Liver (tissue), 7 donors: ENCODE measurements at regions not wholly inside any gene's neighbourhood (a gene's known extent, or its start where the extent isn't known, plus 50 kb on each side); places are given as distances from the start of the nearest gene placed in this dataset.

Experiments used
- DNase-seq: peaks from one replicate; pipeline ENCODE4 v3.0.0-alpha.2; 2017; ENCODE audit warnings: low spot score
- H3K27ac ChIP-seq, 2 donors: one replicate each; pipeline ENCODE4 v1.7.0; 2013; ENCODE audit warnings: inconsistent platforms in 2 of 2, low read length in 2 of 2, control low read depth in 1 of 2, low read depth in 1 of 2, mild to moderate bottlenecking in 1 of 2
- H3K27me3 ChIP-seq, 4 donors: one replicate each; pipeline versions ENCODE4 v1.6.1 to v1.7.0; 2013; ENCODE audit warnings: low read length in 3 of 4, inconsistent platforms in 1 of 4, mild to moderate bottlenecking in 1 of 4, moderate library complexity in 1 of 4; ENCODE audit not compliant: control insufficient read depth in 4 of 4, insufficient read depth in 4 of 4
- H3K36me3 ChIP-seq, 4 donors: one replicate each; pipeline versions ENCODE4 v1.6.1 to v1.7.0; 2013; ENCODE audit warnings: low read length in 3 of 4, mild to moderate bottlenecking in 3 of 4, low read depth in 1 of 4, moderate library complexity in 1 of 4; ENCODE audit not compliant: control insufficient read depth in 4 of 4, insufficient read depth in 3 of 4
- H3K4me1 ChIP-seq, 4 donors: one replicate each; pipeline versions ENCODE4 v1.6.1 to v1.7.0; 2013; ENCODE audit warnings: low read length in 3 of 4, mild to moderate bottlenecking in 3 of 4, moderate library complexity in 1 of 4; ENCODE audit not compliant: control insufficient read depth in 4 of 4, insufficient read depth in 4 of 4
- H3K4me3 ChIP-seq, 3 donors: one replicate each; pipeline versions ENCODE4 v1.6.1 to v1.7.0; 2013; ENCODE audit warnings: low read length in 3 of 3, control low read depth in 1 of 3, low read depth in 1 of 3, mild to moderate bottlenecking in 1 of 3
- H3K9ac ChIP-seq, 2 donors: one replicate each; pipeline ENCODE4 v1.7.0; 2013; ENCODE audit warnings: low read length in 2 of 2, mild to moderate bottlenecking in 2 of 2, moderate library complexity in 2 of 2, control low read depth in 1 of 2, low read depth in 1 of 2
- H3K9me3 ChIP-seq, 4 donors: one replicate each; pipeline versions ENCODE4 v1.6.1 to v1.7.0; 2013; ENCODE audit warnings: low read length in 3 of 4; ENCODE audit not compliant: control insufficient read depth in 4 of 4
- FOXA1 ChIP-seq: IDR thresholded peaks from 2 replicates; pipeline ENCODE4 v1.6.1; 2016; ENCODE audit warnings: antibody characterized with exemption
- FOXA2 ChIP-seq: IDR thresholded peaks from 2 replicates; pipeline ENCODE4 v1.6.1; 2016; ENCODE audit warnings: antibody characterized with exemption
- GABPA ChIP-seq, 2 donors: IDR thresholded peaks in 1 of 2; conservative IDR thresholded peaks in 1 of 2; 2 replicates each; pipeline ENCODE4 v1.6.1; 2016; ENCODE audit warnings: antibody characterized with exemption in 2 of 2, mild to moderate bottlenecking in 1 of 2, moderate library complexity in 1 of 2
- JUND ChIP-seq, 2 donors: IDR thresholded peaks; 2 replicates each; pipeline ENCODE4 v1.6.1; 2016; ENCODE audit warnings: antibody characterized with exemption in 2 of 2
- NR2F2 ChIP-seq: IDR thresholded peaks from 2 replicates; pipeline ENCODE4 v1.6.1; 2016; ENCODE audit warnings: antibody characterized with exemption
- RAD21 ChIP-seq, 2 donors: IDR thresholded peaks; 2 replicates each; pipeline ENCODE4 v1.6.1; 2016; ENCODE audit warnings: antibody characterized with exemption in 2 of 2, mild to moderate bottlenecking in 2 of 2
- RXRA ChIP-seq, 2 donors: IDR thresholded peaks; 2 replicates each; pipeline ENCODE4 v1.6.1; 2017 to 2018; ENCODE audit warnings: antibody characterized with exemption in 2 of 2, mild to moderate bottlenecking in 1 of 2
- SP1 ChIP-seq: IDR thresholded peaks from 2 replicates; pipeline ENCODE4 v1.6.1; 2018; ENCODE audit warnings: antibody characterized with exemption, mild to moderate bottlenecking
- YY1 ChIP-seq: IDR thresholded peaks from 2 replicates; pipeline ENCODE4 v1.6.1; 2016; ENCODE audit warnings: antibody characterized with exemption, mild to moderate bottlenecking
- WGBS: extraction: QIAGEN DNeasy Blood & Tissue Kit; methylation state at CpG from one replicate; pipeline ENCODE4 v1.1.7; 2013; 5-methylcytosine and 5-hydroxymethylcytosine counted together
- TF ChIP-seq, protein P1 (sequence below): IDR thresholded peaks from 2 replicates; pipeline ENCODE4 v1.6.1; 2016; ENCODE audit warnings: antibody characterized with exemption, mild to moderate bottlenecking
- TF ChIP-seq, protein P2 (sequence below): IDR thresholded peaks from 2 replicates; pipeline ENCODE4 v1.6.1; 2016; ENCODE audit warnings: antibody characterized with exemption
- TF ChIP-seq, protein P3 (sequence below): IDR thresholded peaks from 2 replicates; pipeline ENCODE4 v1.6.1; 2016; ENCODE audit warnings: antibody characterized with exemption
- donor health status: healthy.
- donor health status: healthy.
- donor health status: healthy.
- donor health status: healthy.

DNA sequence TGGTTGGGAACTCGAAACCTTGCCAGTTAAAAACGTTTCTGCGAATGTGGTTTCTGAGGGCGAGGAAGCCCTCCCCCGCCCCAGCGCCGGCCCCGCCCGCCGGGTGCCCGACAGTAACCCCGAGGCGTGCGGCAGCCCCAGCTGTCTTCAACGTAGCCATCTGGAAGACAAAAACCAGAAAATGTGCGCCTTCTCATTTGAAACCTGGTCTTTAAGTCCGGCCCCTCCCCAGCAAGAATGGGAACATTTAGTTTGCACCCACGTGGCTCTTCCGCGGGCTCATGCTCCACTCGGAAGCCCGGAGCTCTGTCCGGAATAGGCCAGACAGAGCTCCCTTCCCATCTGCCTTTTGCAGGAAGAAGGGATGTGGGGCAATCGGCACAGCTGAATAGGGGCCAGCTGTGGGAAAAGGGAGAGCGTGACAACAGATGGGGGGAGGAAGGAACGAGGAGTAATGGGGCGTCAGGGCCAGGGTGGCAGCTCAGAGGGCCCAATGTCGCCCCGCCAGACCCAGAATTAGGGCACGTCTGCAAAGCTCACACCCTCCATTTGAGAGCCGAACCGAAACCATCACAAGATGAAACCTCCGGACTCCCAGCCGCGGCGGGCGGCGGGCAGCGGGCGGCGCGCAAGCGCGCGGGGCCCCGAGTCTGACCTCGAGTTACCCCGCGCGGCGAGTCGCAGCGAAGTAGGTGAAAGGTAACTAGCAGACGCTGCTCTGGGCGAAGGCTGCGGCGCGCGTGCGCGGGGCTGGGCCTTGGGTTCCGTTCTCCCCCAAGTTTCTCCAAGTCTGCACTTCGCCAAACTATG is 63.4 kb upstream of the ABCA1 start:
- TF ChIP-seq FOXA1 (no peak), NR2F2 (no peak), JUND (IDR thresholded peaks at IDR 0.05) (peak in 1 of 2 donors; percentile 9), SP1 (peak; percentile 70), RXRA (IDR thresholded peaks at IDR 0.05) (peak; percentile 78 to 84), RAD21 (IDR thresholded peaks at IDR 0.05) (peak; percentile 28 to 43), GABPA (IDR thresholded peaks at IDR 0.05 in 1 of 2, conservative IDR thresholded peaks at IDR 0.05 in 1 of 2) (peak in 1 of 2 donors; percentile 48), YY1 (peak; percentile 57)
- TF ChIP-seq, protein P1, sequence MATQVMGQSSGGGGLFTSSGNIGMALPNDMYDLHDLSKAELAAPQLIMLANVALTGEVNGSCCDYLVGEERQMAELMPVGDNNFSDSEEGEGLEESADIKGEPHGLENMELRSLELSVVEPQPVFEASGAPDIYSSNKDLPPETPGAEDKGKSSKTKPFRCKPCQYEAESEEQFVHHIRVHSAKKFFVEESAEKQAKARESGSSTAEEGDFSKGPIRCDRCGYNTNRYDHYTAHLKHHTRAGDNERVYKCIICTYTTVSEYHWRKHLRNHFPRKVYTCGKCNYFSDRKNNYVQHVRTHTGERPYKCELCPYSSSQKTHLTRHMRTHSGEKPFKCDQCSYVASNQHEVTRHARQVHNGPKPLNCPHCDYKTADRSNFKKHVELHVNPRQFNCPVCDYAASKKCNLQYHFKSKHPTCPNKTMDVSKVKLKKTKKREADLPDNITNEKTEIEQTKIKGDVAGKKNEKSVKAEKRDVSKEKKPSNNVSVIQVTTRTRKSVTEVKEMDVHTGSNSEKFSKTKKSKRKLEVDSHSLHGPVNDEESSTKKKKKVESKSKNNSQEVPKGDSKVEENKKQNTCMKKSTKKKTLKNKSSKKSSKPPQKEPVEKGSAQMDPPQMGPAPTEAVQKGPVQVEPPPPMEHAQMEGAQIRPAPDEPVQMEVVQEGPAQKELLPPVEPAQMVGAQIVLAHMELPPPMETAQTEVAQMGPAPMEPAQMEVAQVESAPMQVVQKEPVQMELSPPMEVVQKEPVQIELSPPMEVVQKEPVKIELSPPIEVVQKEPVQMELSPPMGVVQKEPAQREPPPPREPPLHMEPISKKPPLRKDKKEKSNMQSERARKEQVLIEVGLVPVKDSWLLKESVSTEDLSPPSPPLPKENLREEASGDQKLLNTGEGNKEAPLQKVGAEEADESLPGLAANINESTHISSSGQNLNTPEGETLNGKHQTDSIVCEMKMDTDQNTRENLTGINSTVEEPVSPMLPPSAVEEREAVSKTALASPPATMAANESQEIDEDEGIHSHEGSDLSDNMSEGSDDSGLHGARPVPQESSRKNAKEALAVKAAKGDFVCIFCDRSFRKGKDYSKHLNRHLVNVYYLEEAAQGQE = peak; percentile 12
- TF ChIP-seq, protein P2, sequence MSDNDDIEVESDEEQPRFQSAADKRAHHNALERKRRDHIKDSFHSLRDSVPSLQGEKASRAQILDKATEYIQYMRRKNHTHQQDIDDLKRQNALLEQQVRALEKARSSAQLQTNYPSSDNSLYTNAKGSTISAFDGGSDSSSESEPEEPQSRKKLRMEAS = peak; percentile 74
- under 1% methylated on average over 63 of the region's 63 CpGs for WGBS
- no peaks in the 10 kb centered on the region for H3K27me3 ChIP-seq
- peak overlapping the region; percentile 97 for H3K27ac ChIP-seq
- H3K9ac ChIP-seq = peak overlapping the region; percentile 80 to 84
- H3K9me3 ChIP-seq = no peaks in the 10 kb centered on the region
- peak overlapping the region; percentile 73 to 93 (median 82) for H3K4me3 ChIP-seq
- peak; percentile 79 for DNase-seq
- H3K36me3 ChIP-seq = no peaks in the 10 kb centered on the region
- H3K4me1 ChIP-seq = peaks cover 2 to 13% (median 8%) of the 10 kb centered on the region in 4 donors

DNA sequence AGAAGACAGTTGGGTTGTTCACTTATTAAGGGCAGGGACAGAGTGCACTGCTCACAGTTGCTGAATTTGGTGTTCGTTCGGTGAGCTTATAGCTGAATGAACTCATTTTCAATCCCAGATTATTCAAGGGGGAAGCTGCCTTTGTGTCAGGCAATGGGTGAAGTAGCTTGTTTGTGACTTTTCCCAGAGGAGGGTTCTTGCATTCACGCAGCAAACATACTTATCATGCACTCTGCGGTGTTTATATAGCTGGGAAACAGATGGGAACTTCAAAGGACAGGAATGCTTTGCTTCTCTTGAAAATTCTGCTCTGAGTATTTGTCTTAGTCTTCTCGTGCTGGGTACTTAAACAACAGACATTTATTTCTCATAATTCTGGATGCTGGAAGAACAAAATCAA is 64.7 kb upstream of the ABCA1 start:
- Histone ChIP-seq H3K4me1 (peaks cover 2 to 13% (median 8%) of the 10 kb centered on the region in 4 donors), H3K36me3 (no peaks in the 10 kb centered on the region), H3K27me3 (no peaks in the 10 kb centered on the region), H3K9ac (no peak overlapping the region), H3K27ac (peak overlapping the region; percentile 62 to 97), H3K4me3 (no peak overlapping the region), H3K9me3 (no peaks in the 10 kb centered on the region)
- DNase-seq = no peak
- WGBS = 85% methylated on average over 5 of the region's 5 CpGs
- no peak for TF ChIP-seq FOXA2
- TF ChIP-seq, protein P3, sequence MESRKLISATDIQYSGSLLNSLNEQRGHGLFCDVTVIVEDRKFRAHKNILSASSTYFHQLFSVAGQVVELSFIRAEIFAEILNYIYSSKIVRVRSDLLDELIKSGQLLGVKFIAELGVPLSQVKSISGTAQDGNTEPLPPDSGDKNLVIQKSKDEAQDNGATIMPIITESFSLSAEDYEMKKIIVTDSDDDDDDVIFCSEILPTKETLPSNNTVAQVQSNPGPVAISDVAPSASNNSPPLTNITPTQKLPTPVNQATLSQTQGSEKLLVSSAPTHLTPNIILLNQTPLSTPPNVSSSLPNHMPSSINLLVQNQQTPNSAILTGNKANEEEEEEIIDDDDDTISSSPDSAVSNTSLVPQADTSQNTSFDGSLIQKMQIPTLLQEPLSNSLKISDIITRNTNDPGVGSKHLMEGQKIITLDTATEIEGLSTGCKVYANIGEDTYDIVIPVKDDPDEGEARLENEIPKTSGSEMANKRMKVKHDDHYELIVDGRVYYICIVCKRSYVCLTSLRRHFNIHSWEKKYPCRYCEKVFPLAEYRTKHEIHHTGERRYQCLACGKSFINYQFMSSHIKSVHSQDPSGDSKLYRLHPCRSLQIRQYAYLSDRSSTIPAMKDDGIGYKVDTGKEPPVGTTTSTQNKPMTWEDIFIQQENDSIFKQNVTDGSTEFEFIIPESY = no peak
- no peak for TF ChIP-seq RXRA (IDR thresholded peaks at IDR 0.05)
- no peak for TF ChIP-seq FOXA1
- no peak for TF ChIP-seq SP1
